Mammary epithelial cell (primary cell): ENCODE measurements at regions not wholly inside any gene's neighbourhood (a gene's known extent, or its start where the extent isn't known, plus 50 kb on each side); places are given as distances from the start of the nearest gene placed in this dataset.

Source experiments
- CTCF ChIP-seq, 2 donors: IDR thresholded peaks in 1 of 2; conservative IDR thresholded peaks in 1 of 2; 2 replicates each; pipeline ENCODE4 v1.5.1; 2011 to 2012; ENCODE audit warnings: inconsistent platforms in 2 of 2, low read length in 2 of 2, mild to moderate bottlenecking in 2 of 2, control low read depth in 1 of 2, low read depth in 1 of 2; ENCODE audit not compliant: insufficient read depth in 1 of 2; ENCODE audit errors: extremely low read depth in 1 of 2
- EZH2 ChIP-seq: IDR thresholded peaks from 2 replicates; pipeline ENCODE4 v1.6.1; 2012; ENCODE audit warnings: low read length, inconsistent platforms, borderline replicate concordance

- TF ChIP-seq CTCF (conservative IDR thresholded peaks at IDR 0.05 in 1 of 2, IDR thresholded peaks at IDR 0.05 in 1 of 2; ENCODE audit: extremely low read depth in 1 of 2, insufficient read depth in 1 of 2, low read depth in 1 of 2, low read length in 2 of 2) (no peak), EZH2 (no peak)
These were observed 127.6 kb upstream of the RASGRP1 start for GRCh38 chr15:38691965-38692788.
